ENCODE measurements at regions not wholly inside any gene's neighbourhood (a gene's known extent, or its start where the extent isn't known, plus 50 kb on each side); places are given as distances from the start of the nearest gene placed in this dataset.

DNA sequence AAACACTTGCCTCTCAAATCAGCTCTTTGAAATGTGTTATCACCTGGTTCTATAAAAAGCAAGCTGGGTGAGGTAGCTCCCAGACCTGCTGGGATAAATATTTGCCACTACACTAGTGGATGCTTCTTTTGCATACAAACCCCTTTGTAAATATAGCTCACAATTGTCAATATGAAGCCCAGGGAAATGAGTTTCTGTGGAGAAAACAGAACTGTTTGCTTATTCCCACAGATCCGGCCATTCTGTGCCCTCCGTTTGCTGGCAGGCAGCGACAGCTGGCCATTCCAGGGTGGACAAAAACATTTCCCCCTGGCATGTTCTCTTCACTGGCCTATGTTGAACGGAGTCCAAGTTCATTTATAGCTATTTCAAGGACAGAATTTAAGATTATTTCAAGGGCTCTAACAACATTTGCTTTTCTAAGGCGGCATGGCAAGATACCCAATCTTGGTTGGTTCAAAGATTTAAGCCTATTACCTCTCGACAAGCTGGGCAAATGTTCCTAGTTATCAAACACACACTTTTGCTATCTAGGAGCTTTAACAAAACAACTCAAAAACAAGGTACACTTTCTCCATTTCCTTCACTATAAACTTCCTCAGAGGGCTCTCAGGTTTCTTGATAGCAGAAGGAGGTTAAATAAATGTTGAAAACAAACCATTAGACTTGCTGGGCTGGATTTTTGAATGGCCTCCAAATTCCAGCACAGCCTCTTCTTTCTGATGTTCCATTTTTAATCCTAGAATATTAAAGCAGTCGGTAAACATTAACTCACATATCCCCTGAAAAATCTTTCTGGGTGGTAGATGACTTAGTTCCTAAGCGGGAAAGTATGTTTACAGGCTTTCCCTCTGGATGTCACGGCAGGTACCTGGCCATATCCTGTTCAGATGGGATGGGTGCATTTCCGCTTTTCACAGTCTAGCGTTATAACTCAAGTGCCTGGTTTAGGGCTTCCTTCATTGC is 332.3 kb downstream of the PLK2 start:
- TF ChIP-seq, protein P1, sequence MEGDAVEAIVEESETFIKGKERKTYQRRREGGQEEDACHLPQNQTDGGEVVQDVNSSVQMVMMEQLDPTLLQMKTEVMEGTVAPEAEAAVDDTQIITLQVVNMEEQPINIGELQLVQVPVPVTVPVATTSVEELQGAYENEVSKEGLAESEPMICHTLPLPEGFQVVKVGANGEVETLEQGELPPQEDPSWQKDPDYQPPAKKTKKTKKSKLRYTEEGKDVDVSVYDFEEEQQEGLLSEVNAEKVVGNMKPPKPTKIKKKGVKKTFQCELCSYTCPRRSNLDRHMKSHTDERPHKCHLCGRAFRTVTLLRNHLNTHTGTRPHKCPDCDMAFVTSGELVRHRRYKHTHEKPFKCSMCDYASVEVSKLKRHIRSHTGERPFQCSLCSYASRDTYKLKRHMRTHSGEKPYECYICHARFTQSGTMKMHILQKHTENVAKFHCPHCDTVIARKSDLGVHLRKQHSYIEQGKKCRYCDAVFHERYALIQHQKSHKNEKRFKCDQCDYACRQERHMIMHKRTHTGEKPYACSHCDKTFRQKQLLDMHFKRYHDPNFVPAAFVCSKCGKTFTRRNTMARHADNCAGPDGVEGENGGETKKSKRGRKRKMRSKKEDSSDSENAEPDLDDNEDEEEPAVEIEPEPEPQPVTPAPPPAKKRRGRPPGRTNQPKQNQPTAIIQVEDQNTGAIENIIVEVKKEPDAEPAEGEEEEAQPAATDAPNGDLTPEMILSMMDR (IDR thresholded peaks at IDR 0.05; ENCODE audit: insufficient read depth, low read length), result no peak
- TF ChIP-seq, protein P2, sequence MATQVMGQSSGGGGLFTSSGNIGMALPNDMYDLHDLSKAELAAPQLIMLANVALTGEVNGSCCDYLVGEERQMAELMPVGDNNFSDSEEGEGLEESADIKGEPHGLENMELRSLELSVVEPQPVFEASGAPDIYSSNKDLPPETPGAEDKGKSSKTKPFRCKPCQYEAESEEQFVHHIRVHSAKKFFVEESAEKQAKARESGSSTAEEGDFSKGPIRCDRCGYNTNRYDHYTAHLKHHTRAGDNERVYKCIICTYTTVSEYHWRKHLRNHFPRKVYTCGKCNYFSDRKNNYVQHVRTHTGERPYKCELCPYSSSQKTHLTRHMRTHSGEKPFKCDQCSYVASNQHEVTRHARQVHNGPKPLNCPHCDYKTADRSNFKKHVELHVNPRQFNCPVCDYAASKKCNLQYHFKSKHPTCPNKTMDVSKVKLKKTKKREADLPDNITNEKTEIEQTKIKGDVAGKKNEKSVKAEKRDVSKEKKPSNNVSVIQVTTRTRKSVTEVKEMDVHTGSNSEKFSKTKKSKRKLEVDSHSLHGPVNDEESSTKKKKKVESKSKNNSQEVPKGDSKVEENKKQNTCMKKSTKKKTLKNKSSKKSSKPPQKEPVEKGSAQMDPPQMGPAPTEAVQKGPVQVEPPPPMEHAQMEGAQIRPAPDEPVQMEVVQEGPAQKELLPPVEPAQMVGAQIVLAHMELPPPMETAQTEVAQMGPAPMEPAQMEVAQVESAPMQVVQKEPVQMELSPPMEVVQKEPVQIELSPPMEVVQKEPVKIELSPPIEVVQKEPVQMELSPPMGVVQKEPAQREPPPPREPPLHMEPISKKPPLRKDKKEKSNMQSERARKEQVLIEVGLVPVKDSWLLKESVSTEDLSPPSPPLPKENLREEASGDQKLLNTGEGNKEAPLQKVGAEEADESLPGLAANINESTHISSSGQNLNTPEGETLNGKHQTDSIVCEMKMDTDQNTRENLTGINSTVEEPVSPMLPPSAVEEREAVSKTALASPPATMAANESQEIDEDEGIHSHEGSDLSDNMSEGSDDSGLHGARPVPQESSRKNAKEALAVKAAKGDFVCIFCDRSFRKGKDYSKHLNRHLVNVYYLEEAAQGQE (IDR thresholded peaks at IDR 0.05; ENCODE audit: insufficient replicate concordance, low read depth), result no peak
- no peak for TF ChIP-seq GABPA (IDR thresholded peaks at IDR 0.05; ENCODE audit: low read depth)
